Frontal cortex (tissue), 3 donors: ENCODE measurements at regions not wholly inside any gene's neighbourhood (a gene's known extent, or its start where the extent isn't known, plus 50 kb on each side); places are given as distances from the start of the nearest gene placed in this dataset.

Experiments used
- DNase-seq, 2 donors: peaks; one replicate each; pipeline ENCODE4 v3.0.0; 2012; ENCODE audit warnings: low spot score in 2 of 2
- FAIRE-seq: peaks from 2 replicates; lab custom pipeline; 2012; peaks lifted over from hg19 to GRCh38; lab: Jason Lieb, UNC
- donor health status: control.
- donor health status: control.
- donor health status: control.

DNA sequence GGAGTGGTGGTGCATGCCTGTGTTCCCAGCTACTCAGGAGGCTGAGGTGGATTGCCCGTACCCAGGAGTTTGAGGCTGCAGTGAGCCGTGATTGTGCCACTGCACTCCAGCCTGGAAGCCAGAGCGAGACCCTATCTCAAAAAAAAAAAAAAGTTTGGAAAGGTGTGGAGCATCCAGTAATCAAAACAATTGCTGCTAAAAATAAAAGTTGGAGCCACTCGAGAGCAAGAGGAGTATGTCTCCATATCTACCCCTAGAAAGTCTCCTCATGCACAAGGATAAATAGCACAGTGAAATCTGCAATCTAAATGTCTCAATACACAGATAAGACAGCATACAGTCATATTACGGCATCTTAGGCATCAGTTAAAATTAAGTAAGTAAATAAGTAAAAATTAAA is 81.5 kb upstream of the NEBL start:
- no peak for DNase-seq
- no peak for FAIRE-seq

DNA sequence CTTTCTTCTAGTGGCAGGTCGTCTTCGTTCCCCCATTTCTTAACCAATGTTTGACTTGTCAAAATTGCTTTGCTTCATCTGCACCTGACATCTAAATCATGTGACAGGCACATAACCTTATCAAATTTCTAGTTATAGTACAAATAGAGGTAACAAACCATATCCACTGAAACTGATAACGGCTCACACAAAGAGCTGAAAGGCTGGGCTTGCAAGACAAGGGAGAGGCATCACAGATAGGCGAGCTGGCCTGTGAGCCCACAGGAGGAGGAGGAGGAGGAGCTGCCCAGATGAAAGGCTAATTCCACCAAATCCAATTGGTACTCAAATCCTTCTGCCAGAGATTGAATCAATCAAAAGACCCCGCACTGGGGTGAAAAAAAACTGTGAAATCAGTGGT is 80.2 kb upstream of the NEBL start:
- no peak for FAIRE-seq
- DNase-seq, result no peak

DNA sequence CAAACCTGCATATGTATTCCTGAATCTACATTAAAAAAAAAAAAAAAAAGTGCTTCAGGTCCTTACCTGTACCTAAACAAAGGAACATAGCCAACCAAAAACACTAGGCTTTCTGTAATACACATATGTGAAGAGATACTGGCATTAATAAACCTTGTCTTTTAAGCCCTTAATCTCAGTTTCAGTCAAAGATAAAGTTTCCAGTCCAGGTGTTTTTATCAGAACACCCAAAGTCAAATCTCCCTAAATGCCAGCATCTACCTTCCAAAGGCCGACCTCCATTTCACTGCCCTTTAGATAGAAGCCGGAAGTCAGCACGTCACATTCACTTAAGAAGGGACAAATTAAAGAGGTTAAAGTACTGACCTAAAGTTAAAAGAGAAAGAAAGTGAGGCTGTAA is 79.8 kb upstream of the NEBL start:
- FAIRE-seq (no peak), DNase-seq (no peak)

GRCh38 chr10:20976390-20976789 is 79.3 kb upstream of the NEBL start:
- FAIRE-seq (no peak), DNase-seq (no peak)

DNA sequence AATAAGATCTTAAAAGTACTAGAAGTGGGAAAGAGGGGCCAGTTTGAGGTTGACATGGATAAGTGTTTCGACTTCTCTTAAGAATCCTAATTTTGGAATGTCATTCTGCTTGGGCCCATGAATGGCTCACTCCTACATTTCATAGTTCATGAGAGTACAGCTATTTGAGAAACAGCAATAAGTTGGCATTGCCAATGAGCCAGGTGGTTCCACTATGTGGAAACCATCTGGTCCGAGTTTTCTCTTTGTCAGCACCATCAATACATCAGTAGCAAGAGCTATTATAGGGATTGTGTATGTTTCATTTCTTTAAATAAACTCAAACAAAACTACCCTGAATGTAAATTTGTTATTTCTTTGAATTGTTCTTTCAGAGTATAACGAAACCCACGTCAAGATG is 78.1 kb upstream of the NEBL start:
- no peak for FAIRE-seq
- no peak for DNase-seq

DNA sequence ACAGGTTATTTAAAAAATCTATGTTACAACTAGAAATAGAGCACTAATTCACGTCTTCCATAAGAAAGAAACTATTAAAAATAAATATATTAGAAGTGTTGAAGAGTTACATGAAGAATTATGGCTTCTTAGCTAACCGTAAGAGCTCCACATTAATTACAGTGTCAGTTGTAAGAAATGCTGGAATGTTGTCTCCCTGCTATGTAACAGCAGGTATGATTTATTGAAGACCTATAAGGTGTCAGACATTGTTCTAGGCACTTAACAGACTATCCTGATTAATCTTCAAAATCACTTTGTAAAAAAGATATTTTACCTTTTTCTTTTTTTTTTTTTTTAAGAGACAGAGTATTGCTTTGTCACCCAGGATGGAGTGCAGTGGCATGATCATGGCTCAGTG is 75.8 kb upstream of the NEBL start:
- no peak for DNase-seq
- no peak for FAIRE-seq

DNA sequence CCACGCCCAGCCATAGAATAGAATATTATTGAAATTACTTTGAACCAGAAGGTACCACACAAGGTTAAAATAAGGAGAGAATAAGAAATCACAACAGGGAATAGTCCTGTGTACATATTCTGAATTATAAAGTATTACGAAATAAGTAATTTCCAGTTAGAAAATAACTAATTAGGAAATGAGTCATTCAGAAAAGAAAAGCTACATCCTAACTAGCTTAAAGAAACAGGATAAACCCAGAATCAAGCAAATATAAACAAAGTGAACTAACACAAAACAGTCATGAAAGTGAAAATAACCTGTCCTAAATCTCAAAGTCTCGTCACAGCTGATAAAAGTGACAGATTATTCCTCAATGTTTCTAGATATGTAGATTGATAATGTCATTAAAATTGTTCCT is 74.8 kb upstream of the NEBL start:
- FAIRE-seq (no peak), DNase-seq (no peak)

GRCh38 chr10:20970708-20971107 is 73.6 kb upstream of the NEBL start:
- FAIRE-seq, result no peak
- no peak for DNase-seq

DNA sequence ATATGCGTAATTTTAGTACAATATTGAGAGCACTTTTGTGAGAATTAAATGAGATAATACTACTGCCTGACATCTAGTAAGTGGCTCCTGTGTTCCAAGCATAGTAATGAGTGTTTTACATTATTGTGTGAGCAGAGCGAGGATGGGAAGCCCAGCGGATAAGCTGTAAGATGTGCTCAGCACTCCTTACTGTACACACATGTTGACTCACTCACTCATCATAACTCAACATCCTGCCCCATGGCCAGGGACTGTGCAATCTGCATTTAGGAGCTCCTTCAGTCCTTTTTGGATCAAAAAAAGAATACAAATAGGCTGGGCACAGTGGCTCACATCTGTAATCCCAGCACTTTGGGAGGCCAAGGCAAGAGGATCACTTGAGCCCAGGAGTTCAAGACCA is 72.9 kb upstream of the NEBL start:
- DNase-seq (no peak), FAIRE-seq (no peak)

DNA sequence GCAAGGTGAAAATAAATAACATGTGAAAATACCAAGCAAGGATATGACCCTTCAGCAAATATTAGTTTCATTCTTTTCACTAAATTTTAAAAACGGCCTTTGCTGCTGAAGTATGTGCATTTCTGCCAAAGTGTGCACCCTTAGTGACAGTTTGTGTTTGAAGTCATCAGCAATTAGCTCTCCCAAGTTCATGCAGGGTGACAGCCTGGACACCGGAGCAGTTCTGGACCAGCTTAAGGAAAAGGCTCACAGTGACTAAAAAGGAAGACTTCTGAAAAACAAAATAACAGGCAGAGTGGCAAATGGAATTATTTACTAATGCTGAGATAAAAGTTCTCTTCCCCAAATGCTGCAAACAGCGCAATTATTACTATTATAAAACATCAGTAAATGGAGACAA is 69.3 kb upstream of the NEBL start:
- FAIRE-seq, result no peak
- DNase-seq, result no peak

DNA sequence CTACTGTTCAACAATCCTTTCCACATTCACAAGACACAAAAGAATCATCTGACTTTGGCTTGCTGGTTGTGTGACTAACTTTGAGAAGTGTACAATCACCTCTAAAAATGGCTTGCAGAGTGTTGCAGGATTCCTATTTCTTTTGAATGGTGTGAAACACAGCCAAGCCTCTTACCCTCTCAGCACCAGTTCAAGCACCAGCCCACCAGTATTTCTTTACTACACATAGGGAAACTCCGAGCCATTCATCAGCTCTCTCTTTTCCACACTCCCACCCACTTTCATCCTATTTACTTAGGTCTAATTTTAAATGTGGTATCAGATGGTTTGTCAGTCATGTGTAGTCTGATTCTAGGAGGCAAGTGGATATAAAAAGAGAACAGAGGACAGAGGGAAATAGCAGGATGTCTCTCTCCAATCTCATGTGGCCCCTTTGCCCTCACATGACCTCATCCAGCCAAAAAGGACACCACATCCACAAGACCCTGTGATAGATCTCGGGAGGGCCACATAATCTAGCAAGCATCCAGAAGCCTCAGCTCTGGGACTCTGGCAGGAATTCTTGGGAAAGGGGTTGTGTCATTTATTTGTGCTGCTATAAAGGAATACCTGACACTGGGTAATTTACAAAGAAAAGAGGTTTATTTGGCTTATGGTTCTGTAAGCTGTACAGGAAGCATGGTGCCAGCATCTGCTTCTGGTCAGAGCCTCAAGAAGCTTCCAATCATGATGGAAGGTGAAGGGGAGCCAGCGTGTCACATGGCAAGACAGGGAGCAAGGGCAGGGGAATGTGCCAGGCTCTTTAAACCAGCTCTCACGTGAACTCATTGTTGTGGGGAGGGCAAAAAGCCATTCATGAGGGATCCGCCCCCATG is 66.8 kb upstream of the NEBL start:
- no peak for DNase-seq
- no peak for FAIRE-seq

DNA sequence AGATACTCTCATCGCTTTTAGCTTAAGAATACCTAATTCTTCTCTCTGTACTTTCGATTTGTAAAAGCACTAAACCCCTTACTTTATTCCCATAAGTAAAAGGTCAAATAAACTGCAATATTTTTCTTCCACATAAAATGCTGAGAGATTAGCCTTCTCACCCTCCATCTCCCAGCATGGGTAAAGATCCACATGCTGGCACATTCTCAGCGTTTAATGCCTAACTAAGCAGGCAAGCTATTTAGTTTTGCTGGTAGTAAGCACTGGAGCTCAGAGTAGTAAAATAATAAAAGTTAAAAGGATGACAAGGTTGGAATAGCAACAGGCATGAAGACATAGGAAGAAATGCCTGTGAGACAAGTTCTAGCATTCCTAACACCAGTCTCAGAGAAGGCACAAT is 65.9 kb upstream of the NEBL start:
- FAIRE-seq (no peak), DNase-seq (no peak)

- DNase-seq (no peak), FAIRE-seq (no peak)
Measured at GRCh38 chr10:20962165-20962564, 65.1 kb upstream of the NEBL start.

- FAIRE-seq (no peak), DNase-seq (no peak)
Measured at GRCh38 chr10:20959242-20959641, 62.1 kb upstream of the NEBL start.

- DNase-seq, result no peak
- FAIRE-seq, result no peak
Measured at GRCh38 chr10:20958764-20959163, 61.7 kb upstream of the NEBL start.

DNA sequence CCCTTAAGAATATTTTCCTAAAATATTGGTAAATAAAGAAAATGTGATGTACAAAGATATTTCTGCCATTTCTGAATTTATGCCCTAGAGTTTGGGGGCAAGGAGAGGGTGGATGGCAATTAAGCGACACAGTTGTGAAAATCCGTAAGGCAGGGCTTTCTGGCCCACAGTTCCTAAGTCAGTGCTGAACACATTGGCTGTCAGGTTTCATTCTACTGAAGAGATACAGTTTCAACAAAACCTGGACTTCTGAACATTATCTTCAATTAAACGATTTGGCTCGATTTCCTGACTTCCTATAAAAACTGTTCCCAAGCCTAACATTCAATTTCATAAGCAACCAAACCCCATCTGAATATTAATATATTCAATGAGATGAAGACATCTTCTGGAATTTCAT is 61.1 kb upstream of the NEBL start:
- DNase-seq, result no peak
- FAIRE-seq, result no peak

DNA sequence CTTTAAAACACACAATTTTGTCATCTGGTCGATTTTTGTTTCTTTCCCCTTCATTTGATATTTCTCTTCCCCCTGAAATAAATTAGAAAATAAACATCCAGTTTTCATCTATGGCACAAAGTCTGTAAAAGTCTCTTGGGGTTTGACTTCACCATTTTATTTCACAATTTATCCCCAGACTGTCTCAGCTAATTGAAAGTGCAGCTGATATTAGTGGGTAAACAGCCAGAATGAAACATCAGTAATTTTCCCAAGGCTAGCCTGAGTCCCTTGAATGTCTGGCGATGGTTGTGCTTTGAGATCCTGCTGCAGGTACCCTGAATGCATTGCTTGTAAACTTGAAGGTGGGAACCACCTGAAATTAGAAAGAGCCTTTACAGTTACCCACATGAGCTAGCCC is 60.6 kb upstream of the NEBL start:
- no peak for DNase-seq
- no peak for FAIRE-seq

DNA sequence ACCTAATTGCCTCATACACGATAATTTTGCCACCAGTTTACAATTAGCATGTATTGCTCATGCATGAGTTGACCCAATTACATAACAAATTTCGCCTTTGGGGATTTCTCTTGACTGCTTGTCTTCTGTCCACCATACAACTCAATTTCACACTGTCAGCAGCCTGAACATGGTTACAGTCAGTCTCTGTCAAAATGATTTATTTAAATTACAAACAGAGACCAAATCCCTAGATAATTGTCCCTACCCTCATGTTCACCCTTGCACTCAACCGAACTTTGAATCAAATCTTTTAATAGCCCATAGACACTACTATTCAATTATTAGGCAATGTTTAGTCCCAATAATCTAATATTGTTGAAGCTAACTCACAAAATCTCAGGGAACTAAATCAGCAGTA is 59.7 kb upstream of the NEBL start:
- DNase-seq (no peak), FAIRE-seq (no peak)

DNA sequence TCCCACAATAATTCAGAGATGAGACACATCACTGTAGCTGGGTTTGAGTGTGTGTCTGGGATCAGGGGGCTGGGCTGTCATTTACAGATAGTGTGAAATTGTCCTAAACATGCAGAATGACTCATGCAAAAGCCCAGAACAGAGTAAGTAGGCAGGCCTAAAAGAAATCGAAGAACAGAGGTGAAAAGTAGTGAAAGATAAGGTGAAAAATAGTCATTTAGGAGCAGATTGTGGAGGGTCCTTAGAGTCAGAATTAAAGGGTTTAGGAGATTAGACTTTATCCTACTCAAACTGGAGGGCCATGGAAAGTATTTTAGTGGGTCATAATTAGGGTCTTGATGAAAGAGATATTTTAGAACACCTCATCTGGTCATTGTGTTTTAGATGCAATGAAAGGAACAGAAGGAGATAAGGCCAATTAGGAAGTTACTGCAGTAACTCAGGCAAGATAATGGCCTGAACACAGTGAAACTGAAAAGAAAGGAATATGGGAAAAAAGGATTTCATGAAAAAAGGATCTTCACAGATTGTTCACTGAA is 58.3 kb upstream of the NEBL start:
- DNase-seq, result no peak
- no peak for FAIRE-seq

- DNase-seq (no peak), FAIRE-seq (no peak)
Measured at GRCh38 chr10:20954519-20954918, 57.4 kb upstream of the NEBL start.

DNA sequence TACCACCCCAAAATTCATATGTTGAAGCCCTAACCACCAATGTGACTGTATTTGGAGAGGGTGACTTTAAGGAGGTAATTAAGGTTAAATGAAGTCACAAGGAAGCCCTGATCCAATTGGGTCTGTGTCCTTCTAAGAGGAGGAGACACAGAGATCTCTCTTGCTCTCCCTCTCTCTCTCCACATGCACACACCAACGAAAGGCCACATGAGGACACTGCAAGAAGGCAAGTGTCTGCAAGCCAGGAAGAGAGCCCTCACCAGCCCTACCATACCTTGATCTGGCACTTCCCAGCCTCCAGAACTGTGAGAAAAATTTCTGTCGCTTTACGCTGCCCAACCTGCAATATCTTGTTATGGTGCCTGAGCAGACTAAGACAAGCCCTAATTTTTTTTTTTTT is 56.0 kb upstream of the NEBL start:
- FAIRE-seq (no peak), DNase-seq (no peak)

DNA sequence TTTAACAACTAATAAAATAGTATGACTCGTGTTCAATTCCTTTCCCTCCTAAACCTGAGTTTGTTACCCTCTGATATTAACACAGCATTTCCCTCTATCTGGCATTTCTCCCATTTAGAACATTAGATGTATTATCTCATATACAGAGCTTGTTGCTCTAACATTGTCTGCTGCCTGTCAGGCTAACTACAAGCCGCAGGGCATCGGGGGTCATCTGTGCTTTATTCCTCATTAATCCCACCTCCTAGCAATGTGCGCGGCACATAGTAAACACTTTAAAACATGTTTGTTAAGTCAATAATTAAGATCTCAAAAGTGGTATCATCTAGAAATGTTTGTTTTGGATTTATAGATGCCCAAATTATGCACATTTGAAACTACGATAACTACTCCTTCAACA is 52.9 kb upstream of the NEBL start:
- DNase-seq, result no peak
- no peak for FAIRE-seq
